ENCODE measurements at regions not wholly inside any gene's neighbourhood (a gene's known extent, or its start where the extent isn't known, plus 50 kb on each side); places are given as distances from the start of the nearest gene placed in this dataset.

DNA sequence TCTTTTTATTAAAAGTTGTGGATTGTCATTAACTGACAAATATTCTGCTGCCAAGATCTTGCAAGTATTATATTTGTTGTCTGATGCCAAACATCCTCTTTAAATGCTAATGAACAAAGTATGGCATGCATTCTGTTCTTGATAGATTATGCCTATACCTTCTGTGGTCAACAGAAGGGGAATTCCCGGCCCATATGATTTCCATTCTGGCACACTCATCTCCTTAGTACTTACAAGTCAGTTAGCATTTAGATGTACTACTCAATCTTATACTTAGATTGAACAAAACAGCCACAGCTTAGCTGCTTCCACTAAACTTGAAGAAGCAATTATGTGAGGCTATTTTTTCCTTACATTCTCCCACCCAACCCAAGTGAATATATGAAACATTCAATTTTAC is 246.1 kb upstream of the DACH1 start:
- Histone ChIP-seq H3K9me3 (ENCODE audit: control insufficient read depth in 1 of 2, insufficient read depth in 1 of 2, low read depth in 1 of 2, low read length in 2 of 2) (peaks cover 0 to 5% of the 10 kb centered on the region in 2 experiments; a peak in 2 of 4 replicates), H3K27ac (ENCODE audit: low read depth, low read length) (no peak overlapping the region), H3K27me3 (ENCODE audit: insufficient read depth, low read length) (no peaks in the 10 kb centered on the region), H3K79me2 (ENCODE audit: insufficient read depth, low read length) (no peaks in the 10 kb centered on the region), H3K9me2 (ENCODE audit: insufficient read depth) (no peaks in the 10 kb centered on the region), H3K4me3 (replicated peaks in 1 of 2; ENCODE audit: low read depth in 1 of 2, low read length in 2 of 2) (no peak overlapping the region), H3K4me2 (ENCODE audit: low read length) (no peak overlapping the region), H3K4me1 (ENCODE audit: control insufficient read depth in 1 of 2, insufficient read depth in 2 of 2, low read length in 2 of 2) (no peaks in the 10 kb centered on the region), H4K20me1 (ENCODE audit: insufficient read depth) (no peaks in the 10 kb centered on the region), H3K36me3 (ENCODE audit: control insufficient read depth in 1 of 2, insufficient read depth in 2 of 2, low read length in 2 of 2) (no peaks in the 10 kb centered on the region), H2AFZ (ENCODE audit: low read depth, low read length, poor library complexity, severe bottlenecking) (no peak overlapping the region), H3K9ac (ENCODE audit: low read length) (no peak overlapping the region)
- ATAC-seq (no peak), DNase-seq (ENCODE audit: low read depth, low spot score) (no peak)
- POLR2A ChIA-PET, result no interaction called here
- RAD21 ChIA-PET (ENCODE audit: low non-redundant PET in 1 of 2, low total read pairs in 2 of 2, uncharacterized antibody in 2 of 2, unreplicated experiment in 2 of 2), result no interaction called here
- intact Hi-C loops (cut with micrococcal nuclease), result no loop called here
- TF ChIP-seq JUND (IDR thresholded peaks at IDR 0.05), result no peak
- no peak for TF ChIP-seq EZH2 (IDR thresholded peaks at IDR 0.05)
- no peak for TF ChIP-seq ELF1 (IDR thresholded peaks at IDR 0.05; ENCODE audit: borderline replicate concordance, low read depth)
- no peak for TF ChIP-seq POLR2A (IDR thresholded peaks at IDR 0.05; ENCODE audit: borderline replicate concordance, extremely low read depth, insufficient read depth, insufficient read length)
- TF ChIP-seq ZFX (IDR thresholded peaks at IDR 0.05), result no peak
- TF ChIP-seq POLR2AphosphoS5 (IDR thresholded peaks at IDR 0.05; ENCODE audit: low read depth, low read length), result no peak
- TF ChIP-seq, protein P1, sequence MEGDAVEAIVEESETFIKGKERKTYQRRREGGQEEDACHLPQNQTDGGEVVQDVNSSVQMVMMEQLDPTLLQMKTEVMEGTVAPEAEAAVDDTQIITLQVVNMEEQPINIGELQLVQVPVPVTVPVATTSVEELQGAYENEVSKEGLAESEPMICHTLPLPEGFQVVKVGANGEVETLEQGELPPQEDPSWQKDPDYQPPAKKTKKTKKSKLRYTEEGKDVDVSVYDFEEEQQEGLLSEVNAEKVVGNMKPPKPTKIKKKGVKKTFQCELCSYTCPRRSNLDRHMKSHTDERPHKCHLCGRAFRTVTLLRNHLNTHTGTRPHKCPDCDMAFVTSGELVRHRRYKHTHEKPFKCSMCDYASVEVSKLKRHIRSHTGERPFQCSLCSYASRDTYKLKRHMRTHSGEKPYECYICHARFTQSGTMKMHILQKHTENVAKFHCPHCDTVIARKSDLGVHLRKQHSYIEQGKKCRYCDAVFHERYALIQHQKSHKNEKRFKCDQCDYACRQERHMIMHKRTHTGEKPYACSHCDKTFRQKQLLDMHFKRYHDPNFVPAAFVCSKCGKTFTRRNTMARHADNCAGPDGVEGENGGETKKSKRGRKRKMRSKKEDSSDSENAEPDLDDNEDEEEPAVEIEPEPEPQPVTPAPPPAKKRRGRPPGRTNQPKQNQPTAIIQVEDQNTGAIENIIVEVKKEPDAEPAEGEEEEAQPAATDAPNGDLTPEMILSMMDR (IDR thresholded peaks at IDR 0.05 in 2 of 3, conservative IDR thresholded peaks at IDR 0.05 in 1 of 3; ENCODE audit: borderline replicate concordance in 1 of 3, insufficient read depth in 1 of 3, low read depth in 2 of 3, low read length in 2 of 3), result no peak
- TF ChIP-seq, protein P2, sequence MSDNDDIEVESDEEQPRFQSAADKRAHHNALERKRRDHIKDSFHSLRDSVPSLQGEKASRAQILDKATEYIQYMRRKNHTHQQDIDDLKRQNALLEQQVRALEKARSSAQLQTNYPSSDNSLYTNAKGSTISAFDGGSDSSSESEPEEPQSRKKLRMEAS (IDR thresholded peaks at IDR 0.05), result no peak
- TF ChIP-seq TCF7L2 (IDR thresholded peaks at IDR 0.05; ENCODE audit: borderline replicate concordance, extremely low read depth, insufficient read depth, insufficient read length), result no peak
- TF ChIP-seq EZH2phosphoT487 (IDR thresholded peaks at IDR 0.05; ENCODE audit: borderline replicate concordance), result no peak
- TF ChIP-seq, protein P3, sequence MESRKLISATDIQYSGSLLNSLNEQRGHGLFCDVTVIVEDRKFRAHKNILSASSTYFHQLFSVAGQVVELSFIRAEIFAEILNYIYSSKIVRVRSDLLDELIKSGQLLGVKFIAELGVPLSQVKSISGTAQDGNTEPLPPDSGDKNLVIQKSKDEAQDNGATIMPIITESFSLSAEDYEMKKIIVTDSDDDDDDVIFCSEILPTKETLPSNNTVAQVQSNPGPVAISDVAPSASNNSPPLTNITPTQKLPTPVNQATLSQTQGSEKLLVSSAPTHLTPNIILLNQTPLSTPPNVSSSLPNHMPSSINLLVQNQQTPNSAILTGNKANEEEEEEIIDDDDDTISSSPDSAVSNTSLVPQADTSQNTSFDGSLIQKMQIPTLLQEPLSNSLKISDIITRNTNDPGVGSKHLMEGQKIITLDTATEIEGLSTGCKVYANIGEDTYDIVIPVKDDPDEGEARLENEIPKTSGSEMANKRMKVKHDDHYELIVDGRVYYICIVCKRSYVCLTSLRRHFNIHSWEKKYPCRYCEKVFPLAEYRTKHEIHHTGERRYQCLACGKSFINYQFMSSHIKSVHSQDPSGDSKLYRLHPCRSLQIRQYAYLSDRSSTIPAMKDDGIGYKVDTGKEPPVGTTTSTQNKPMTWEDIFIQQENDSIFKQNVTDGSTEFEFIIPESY (IDR thresholded peaks at IDR 0.05; ENCODE audit: extremely low read depth, insufficient replicate concordance, low read length), result no peak
- TF ChIP-seq, protein P4, sequence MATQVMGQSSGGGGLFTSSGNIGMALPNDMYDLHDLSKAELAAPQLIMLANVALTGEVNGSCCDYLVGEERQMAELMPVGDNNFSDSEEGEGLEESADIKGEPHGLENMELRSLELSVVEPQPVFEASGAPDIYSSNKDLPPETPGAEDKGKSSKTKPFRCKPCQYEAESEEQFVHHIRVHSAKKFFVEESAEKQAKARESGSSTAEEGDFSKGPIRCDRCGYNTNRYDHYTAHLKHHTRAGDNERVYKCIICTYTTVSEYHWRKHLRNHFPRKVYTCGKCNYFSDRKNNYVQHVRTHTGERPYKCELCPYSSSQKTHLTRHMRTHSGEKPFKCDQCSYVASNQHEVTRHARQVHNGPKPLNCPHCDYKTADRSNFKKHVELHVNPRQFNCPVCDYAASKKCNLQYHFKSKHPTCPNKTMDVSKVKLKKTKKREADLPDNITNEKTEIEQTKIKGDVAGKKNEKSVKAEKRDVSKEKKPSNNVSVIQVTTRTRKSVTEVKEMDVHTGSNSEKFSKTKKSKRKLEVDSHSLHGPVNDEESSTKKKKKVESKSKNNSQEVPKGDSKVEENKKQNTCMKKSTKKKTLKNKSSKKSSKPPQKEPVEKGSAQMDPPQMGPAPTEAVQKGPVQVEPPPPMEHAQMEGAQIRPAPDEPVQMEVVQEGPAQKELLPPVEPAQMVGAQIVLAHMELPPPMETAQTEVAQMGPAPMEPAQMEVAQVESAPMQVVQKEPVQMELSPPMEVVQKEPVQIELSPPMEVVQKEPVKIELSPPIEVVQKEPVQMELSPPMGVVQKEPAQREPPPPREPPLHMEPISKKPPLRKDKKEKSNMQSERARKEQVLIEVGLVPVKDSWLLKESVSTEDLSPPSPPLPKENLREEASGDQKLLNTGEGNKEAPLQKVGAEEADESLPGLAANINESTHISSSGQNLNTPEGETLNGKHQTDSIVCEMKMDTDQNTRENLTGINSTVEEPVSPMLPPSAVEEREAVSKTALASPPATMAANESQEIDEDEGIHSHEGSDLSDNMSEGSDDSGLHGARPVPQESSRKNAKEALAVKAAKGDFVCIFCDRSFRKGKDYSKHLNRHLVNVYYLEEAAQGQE (IDR thresholded peaks at IDR 0.05; ENCODE audit: low read depth), result no peak
- TF ChIP-seq, protein P5, sequence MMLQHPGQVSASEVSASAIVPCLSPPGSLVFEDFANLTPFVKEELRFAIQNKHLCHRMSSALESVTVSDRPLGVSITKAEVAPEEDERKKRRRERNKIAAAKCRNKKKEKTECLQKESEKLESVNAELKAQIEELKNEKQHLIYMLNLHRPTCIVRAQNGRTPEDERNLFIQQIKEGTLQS (IDR thresholded peaks at IDR 0.05), result no peak
- TF ChIP-seq CEBPB (IDR thresholded peaks at IDR 0.05; ENCODE audit: low read depth), result no peak
- TF ChIP-seq YY1 (IDR thresholded peaks at IDR 0.05; ENCODE audit: extremely low read depth, insufficient replicate concordance, low read depth, low read length), result no peak
- TF ChIP-seq SP1 (IDR thresholded peaks at IDR 0.05; ENCODE audit: low read depth), result no peak
- BruUV-seq (replicated peaks), result no TSS peak
- CTCF ChIA-PET, result no interaction called here
